H9 (cell line): ENCODE measurements at regions not wholly inside any gene's neighbourhood (a gene's known extent, or its start where the extent isn't known, plus 50 kb on each side); places are given as distances from the start of the nearest gene placed in this dataset.

ENCODE experiments used
- DNase-seq: peaks from one replicate; pipeline ENCODE4 v3.0.0-alpha.2; 2017
- H2AFZ ChIP-seq: one replicate; pipeline ENCODE4 v1.6.1; 2013; ENCODE audit warnings: mild to moderate bottlenecking, low read length, control low read depth, moderate library complexity
- H2AK5ac ChIP-seq: 2 replicates; pipeline ENCODE4 v1.6.1; 2013; ENCODE audit warnings: low read length, control low read depth, mixed read lengths; ENCODE audit not compliant: insufficient read length
- H2BK120ac ChIP-seq: one replicate; pipeline ENCODE4 v1.6.1; 2013; ENCODE audit warnings: low read depth, mild to moderate bottlenecking, low read length, control low read depth, inconsistent platforms; ENCODE audit not compliant: poor library complexity, severe bottlenecking
- H2BK12ac ChIP-seq: 2 replicates; pipeline ENCODE4 v1.6.1; 2013; ENCODE audit warnings: low read length, control low read depth, mixed read lengths, low read depth; ENCODE audit not compliant: insufficient read length
- H2BK15ac ChIP-seq: 2 replicates; pipeline ENCODE4 v1.6.1; 2013; ENCODE audit warnings: low read depth, low read length, control low read depth
- H2BK20ac ChIP-seq: one replicate; pipeline ENCODE4 v1.6.1; 2013; ENCODE audit warnings: low read depth, mild to moderate bottlenecking, low read length, control low read depth, inconsistent platforms; ENCODE audit not compliant: poor library complexity, severe bottlenecking
- H2BK5ac ChIP-seq: 2 replicates; pipeline ENCODE4 v1.6.1; 2013; ENCODE audit warnings: low read length, control low read depth, mixed read lengths; ENCODE audit not compliant: insufficient read length
- H3K14ac ChIP-seq: 2 replicates; pipeline ENCODE4 v1.6.1; 2013; ENCODE audit warnings: low read length, control low read depth; ENCODE audit not compliant: insufficient read depth
- H3K18ac ChIP-seq: 2 replicates; pipeline ENCODE4 v1.6.1; 2013; ENCODE audit warnings: low read depth, mild to moderate bottlenecking, mixed read lengths, low read length, control low read depth; ENCODE audit not compliant: insufficient read length
- H3K23ac ChIP-seq: 2 replicates; pipeline ENCODE4 v1.6.1; 2013; ENCODE audit warnings: low read length, control low read depth, mixed read lengths, low read depth; ENCODE audit not compliant: insufficient read length
- H3K23me2 ChIP-seq: 2 replicates; pipeline ENCODE4 v1.6.1; 2013; ENCODE audit warnings: low read depth, mild to moderate bottlenecking, mixed read lengths, low read length, control low read depth; ENCODE audit not compliant: insufficient read length, poor library complexity, severe bottlenecking
- H3K27ac ChIP-seq: 2 replicates; pipeline ENCODE4 v1.5.1; 2013; ENCODE audit warnings: low read length, control low read depth, mixed read lengths, low read depth; ENCODE audit not compliant: insufficient read length
- H3K27me3 ChIP-seq: 2 replicates; pipeline ENCODE4 v1.6.1; 2013; ENCODE audit warnings: low read length, control low read depth, inconsistent platforms; ENCODE audit not compliant: insufficient read depth
- H3K4ac ChIP-seq: 2 replicates; pipeline ENCODE4 v1.6.1; 2013; ENCODE audit warnings: low read depth, mild to moderate bottlenecking, control low read depth, inconsistent platforms, low read length, moderate library complexity
- H3K4me1 ChIP-seq: 2 replicates; pipeline ENCODE4 v1.6.1; 2013; ENCODE audit warnings: low read length, control low read depth, inconsistent platforms; ENCODE audit not compliant: insufficient read depth
- H3K4me2 ChIP-seq: 2 replicates; pipeline ENCODE4 v1.6.1; 2013; ENCODE audit warnings: low read length, control low read depth, mixed read lengths; ENCODE audit not compliant: insufficient read length, insufficient read depth
- H3K56ac ChIP-seq: 2 replicates; pipeline ENCODE4 v1.6.1; 2013; ENCODE audit warnings: low read depth, mild to moderate bottlenecking, mixed read lengths, low read length, control low read depth; ENCODE audit not compliant: insufficient read length
- H3K79me1 ChIP-seq: 2 replicates; pipeline ENCODE4 v1.6.1; 2013; ENCODE audit warnings: low read depth, mild to moderate bottlenecking, moderate library complexity, low read length, control low read depth, inconsistent platforms; ENCODE audit not compliant: insufficient read depth, poor library complexity, severe bottlenecking
- H3K79me2 ChIP-seq: 2 replicates; pipeline ENCODE4 v1.6.1; 2013; ENCODE audit warnings: low read length, control low read depth, inconsistent platforms; ENCODE audit not compliant: insufficient read depth
- H3K9ac ChIP-seq: 2 replicates; pipeline ENCODE4 v1.6.1; 2013; ENCODE audit warnings: low read length, control low read depth, mixed read lengths; ENCODE audit not compliant: insufficient read length; ENCODE audit errors: extremely low read depth
- H3K9me3 ChIP-seq: one replicate; pipeline ENCODE4 v1.6.1; 2013; ENCODE audit warnings: low read depth, low read length, inconsistent platforms; ENCODE audit not compliant: control insufficient read depth
- H3T11ph ChIP-seq: one replicate; pipeline ENCODE4 v1.6.1; 2013; ENCODE audit warnings: mild to moderate bottlenecking, low read length, control low read depth, inconsistent platforms
- H4K20me1 ChIP-seq: one replicate; pipeline ENCODE4 v1.6.1; 2013; ENCODE audit not compliant: control insufficient read depth, insufficient read length, insufficient read depth
- H4K5ac ChIP-seq: 2 replicates; pipeline ENCODE4 v1.6.1; 2013; ENCODE audit warnings: low read depth, mild to moderate bottlenecking, mixed read lengths, low read length, control low read depth; ENCODE audit not compliant: insufficient read length
- H4K8ac ChIP-seq: replicated peaks from 2 replicates; pipeline ENCODE4 v1.6.1; 2013; ENCODE audit warnings: low read length, control low read depth, mixed read lengths, low read depth; ENCODE audit not compliant: insufficient read length
- H4K91ac ChIP-seq: 2 replicates; pipeline ENCODE4 v1.6.1; 2013; ENCODE audit warnings: low read depth, mild to moderate bottlenecking, moderate library complexity, mixed read lengths, low read length, control low read depth; ENCODE audit not compliant: insufficient read length
- H3K27ac Mint-ChIP-seq, 3 experiments: 2 replicates in 2 of 3; 3 replicates in 1 of 3; pipeline ENCODE4 v1.8.0; 2020 to 2021; ENCODE audit warnings: mixed read lengths in 3 of 3, mild to moderate bottlenecking in 1 of 3, moderate library complexity in 1 of 3
- H3K27me3 Mint-ChIP-seq: 2 replicates; pipeline ENCODE4 v1.8.0; 2021; ENCODE audit warnings: low read depth, mild to moderate bottlenecking, moderate library complexity, mixed read lengths
- H3K36me3 Mint-ChIP-seq, 3 experiments: 2 replicates in 2 of 3; 3 replicates in 1 of 3; pipeline ENCODE4 v1.8.0; 2020 to 2021; ENCODE audit warnings: low read depth in 3 of 3, mixed read lengths in 3 of 3; ENCODE audit not compliant: insufficient read depth in 1 of 3
- H3K4me1 Mint-ChIP-seq, 2 experiments: 2 replicates each; pipeline ENCODE4 v1.8.0; 2020; ENCODE audit warnings: mixed read lengths in 2 of 2
- H3K4me3 Mint-ChIP-seq, 2 experiments: 2 replicates in 1 of 2; 3 replicates in 1 of 2; pipeline ENCODE4 v1.8.0; 2020 to 2021; ENCODE audit warnings: mild to moderate bottlenecking in 2 of 2, mixed read lengths in 2 of 2, moderate library complexity in 1 of 2
- H3K9me3 Mint-ChIP-seq, 2 experiments: 2 replicates in 1 of 2; 3 replicates in 1 of 2; pipeline ENCODE4 v1.8.0; 2020; ENCODE audit warnings: mild to moderate bottlenecking in 2 of 2, mixed read lengths in 2 of 2, moderate library complexity in 1 of 2
- CTCF ChIP-seq: fragments of 200-600 bp; sonication (generic); conservative IDR thresholded peaks from 3 replicates; pipeline ENCODE4 v1.8.0; 2021; ENCODE audit warnings: antibody characterized with exemption, mild to moderate bottlenecking
- WGBS: extraction: QIAGEN DNeasy Blood & Tissue Kit; methylation state at CpG from one replicate; pipeline ENCODE4 v1.1.7; 2013; ENCODE audit warnings: missing lambda C conversion rate, low lambda C conversion rate, mixed read lengths; ENCODE audit not compliant: insufficient read length; ENCODE audit errors: extremely low coverage; 5-methylcytosine and 5-hydroxymethylcytosine counted together

GRCh38 chr17:71942626-71943025 lies 178.2 kb upstream of the SOX9 start:
- no CpG with 5 or more reads among the region's 3 CpGs for WGBS
- no peak overlapping the region for H3K4me3 Mint-ChIP-seq
- Histone ChIP-seq H4K5ac (no peak overlapping the region), H3K4ac (no peak overlapping the region), H3K18ac (no peak overlapping the region), H3K9me3 (no peaks in the 10 kb centered on the region), H4K8ac (no peak overlapping the region), H2AK5ac (no peak overlapping the region), H3K23me2 (no peaks in the 10 kb centered on the region), H3K23ac (no peak overlapping the region), H3K9ac (no peak overlapping the region), H2BK12ac (no peak overlapping the region), H2AFZ (no peak overlapping the region), H3K27me3 (no peaks in the 10 kb centered on the region), H3K14ac (no peak overlapping the region), H3K4me2 (no peak overlapping the region), H2BK120ac (no peak overlapping the region), H2BK5ac (no peak overlapping the region), H4K20me1 (no peaks in the 10 kb centered on the region), H3K79me2 (no peaks in the 10 kb centered on the region), H3K56ac (no peak overlapping the region), H2BK15ac (no peak overlapping the region), H3K4me1 (no peaks in the 10 kb centered on the region), H3T11ph (no peak overlapping the region), H3K79me1 (no peaks in the 10 kb centered on the region), H3K27ac (no peak overlapping the region), H2BK20ac (no peak overlapping the region), H4K91ac (no peak overlapping the region)
- no peak overlapping the region for H3K27ac Mint-ChIP-seq
- H3K27me3 Mint-ChIP-seq, result no peaks in the 10 kb centered on the region
- DNase-seq, result no peak
- peaks cover 15 to 21% of the 10 kb centered on the region in 2 experiments for H3K9me3 Mint-ChIP-seq
- peaks cover 5 to 15% (median 5%) of the 10 kb centered on the region in 3 experiments; a peak in 3 of 7 replicates for H3K36me3 Mint-ChIP-seq
- no peak for TF ChIP-seq CTCF
- H3K4me1 Mint-ChIP-seq, result no peaks in the 10 kb centered on the region
